Caco-2 (cell line): ENCODE measurements at regions not wholly inside any gene's neighbourhood (a gene's known extent, or its start where the extent isn't known, plus 50 kb on each side); places are given as distances from the start of the nearest gene placed in this dataset.

Experiments
- BruUV-seq: library from RNA; stranded (reverse); fragments of 400-500 nt; replicated peaks from 2 replicates; lab custom pipeline; 2021; lab: Mats Ljungman, UMichigan
- CTCF ChIA-PET: fragments of 300-600 bp; sonication (Branson Sonifier 250); formaldehyde crosslinking; loops from one replicate; lab custom pipeline; 2022; ENCODE audit warnings: antibody characterized with exemption; lab: Charles Lee
- POLR2A ChIA-PET: fragments of 300-600 bp; sonication (Branson Sonifier 250); formaldehyde crosslinking; loops from one replicate; lab custom pipeline; 2022; ENCODE audit warnings: antibody characterized with exemption; lab: Charles Lee
- DNase-seq, 2 experiments: peaks; one replicate each; pipeline versions ENCODE4 v3.0.0 to v3.0.0-alpha.2; 2020 to 2022
- H3K27me3 ChIP-seq: replicated peaks from 2 replicates; pipeline ENCODE4 v1.6.0; 2011; ENCODE audit warnings: low read length; ENCODE audit not compliant: control insufficient read depth, insufficient read depth
- H3K36me3 ChIP-seq: 2 replicates; pipeline ENCODE4 v1.5.1; 2011; ENCODE audit warnings: low read length; ENCODE audit not compliant: control insufficient read depth, insufficient read depth
- H3K4me1 ChIP-seq: fragments of 250-450 bp; sonication (Bioruptor Pico); 2 replicates; pipeline ENCODE4 v1.5.1; 2020; ENCODE audit warnings: mild to moderate bottlenecking
- H3K4me3 ChIP-seq: 2 replicates; pipeline ENCODE4 v1.5.1; 2011; ENCODE audit warnings: low read depth, mild to moderate bottlenecking, control low read depth, low read length
- H3K9me3 ChIP-seq: fragments of 250-450 bp; sonication (Bioruptor Pico); 2 replicates; pipeline ENCODE4 v1.5.1; 2020; ENCODE audit warnings: mild to moderate bottlenecking, moderate library complexity
- H3K27ac Mint-ChIP-seq: one replicate; pipeline ENCODE4 v1.8.0; 2022; ENCODE audit warnings: mixed read lengths; ENCODE audit not compliant: unreplicated experiment
- H3K27me3 Mint-ChIP-seq: one replicate; pipeline ENCODE4 v1.8.0; 2022; ENCODE audit warnings: mixed read lengths; ENCODE audit not compliant: insufficient read depth, unreplicated experiment
- H3K36me3 Mint-ChIP-seq: one replicate; pipeline ENCODE4 v1.8.0; 2022; ENCODE audit warnings: mild to moderate bottlenecking, mixed read lengths; ENCODE audit not compliant: insufficient read depth, unreplicated experiment
- H3K4me1 Mint-ChIP-seq: one replicate; pipeline ENCODE4 v1.8.0; 2022; ENCODE audit warnings: low read depth, mixed read lengths; ENCODE audit not compliant: unreplicated experiment
- H3K4me3 Mint-ChIP-seq: one replicate; pipeline ENCODE4 v1.8.0; 2022; ENCODE audit warnings: mild to moderate bottlenecking, moderate library complexity, mixed read lengths; ENCODE audit not compliant: unreplicated experiment
- H3K9me3 Mint-ChIP-seq: one replicate; pipeline ENCODE4 v1.8.0; 2022; ENCODE audit warnings: mixed read lengths; ENCODE audit not compliant: unreplicated experiment
- CTCF ChIP-seq, 2 experiments: fragments of 200-600 bp in 1 of 2; IDR thresholded peaks; 1 replicate in 1 of 2; 2 replicates in 1 of 2; pipeline versions ENCODE4 v1.5.1 to v1.8.0; 2011 to 2022; ENCODE audit warnings: antibody characterized with exemption in 1 of 2, control low read depth in 1 of 2, inconsistent platforms in 1 of 2, low read depth in 1 of 2, low read length in 1 of 2, mild to moderate bottlenecking in 1 of 2, moderate library complexity in 1 of 2; ENCODE audit not compliant: insufficient read depth in 1 of 2, severe bottlenecking in 1 of 2, unreplicated experiment in 1 of 2
- intact Hi-C: fragments of 100-400 bp; cut with micrococcal nuclease; formaldehyde crosslinking; loops from one replicate; pipeline ENCODE4 v1.10.0; 2022; ENCODE audit not compliant: unreplicated experiment

- H3K4me1 Mint-ChIP-seq: peaks cover 14% of the 10 kb centered on the region
- no peak overlapping the region for H3K4me3 Mint-ChIP-seq
- DNase-seq: no peak
- no peaks in the 10 kb centered on the region for H3K9me3 Mint-ChIP-seq
- Histone ChIP-seq H3K36me3 (no peaks in the 10 kb centered on the region), H3K4me1 (no peaks in the 10 kb centered on the region), H3K27me3 (no peaks in the 10 kb centered on the region), H3K4me3 (no peak overlapping the region), H3K9me3 (no peaks in the 10 kb centered on the region)
- ChIA-PET POLR2A (no interaction called here), CTCF (no interaction called here)
- no peaks in the 10 kb centered on the region for H3K27me3 Mint-ChIP-seq
- no peaks in the 10 kb centered on the region for H3K36me3 Mint-ChIP-seq
- BruUV-seq: no TSS peak
- no peak for TF ChIP-seq CTCF (IDR thresholded peaks at IDR 0.05; ENCODE audit: insufficient read depth in 1 of 2, low read depth in 1 of 2, low read length in 1 of 2, severe bottlenecking in 1 of 2, unreplicated experiment in 1 of 2)
- intact Hi-C loops: no loop called here
- no peak overlapping the region for H3K27ac Mint-ChIP-seq
Observed at GRCh38 chr5:96214442-96215197, 218.4 kb downstream of the PCSK1 start.

GRCh38 chr5:96209829-96210228 lies 223.2 kb downstream of the PCSK1 start:
- Mint-ChIP-seq H3K4me3 (no peak overlapping the region), H3K27me3 (no peaks in the 10 kb centered on the region), H3K9me3 (peaks cover 37% of the 10 kb centered on the region), H3K4me1 (peaks cover 15% of the 10 kb centered on the region), H3K36me3 (peaks cover 4% of the 10 kb centered on the region), H3K27ac (no peak overlapping the region)
- no peak for DNase-seq
- peaks cover 12% of the 10 kb centered on the region for H3K9me3 ChIP-seq
- TF ChIP-seq CTCF (IDR thresholded peaks at IDR 0.05; ENCODE audit: insufficient read depth in 1 of 2, low read depth in 1 of 2, low read length in 1 of 2, severe bottlenecking in 1 of 2, unreplicated experiment in 1 of 2): no peak
- H3K27me3 ChIP-seq: no peaks in the 10 kb centered on the region
- CTCF ChIA-PET: no interaction called here
- no TSS peak for BruUV-seq
- intact Hi-C loops: no loop called here
- H3K4me1 ChIP-seq: no peaks in the 10 kb centered on the region
- no peak overlapping the region for H3K4me3 ChIP-seq
- no peaks in the 10 kb centered on the region for H3K36me3 ChIP-seq
- POLR2A ChIA-PET: no interaction called here

- Histone ChIP-seq H3K4me3 (no peak overlapping the region), H3K4me1 (no peaks in the 10 kb centered on the region), H3K27me3 (no peaks in the 10 kb centered on the region), H3K9me3 (peaks cover 12% of the 10 kb centered on the region), H3K36me3 (no peaks in the 10 kb centered on the region)
- intact Hi-C loops: no loop called here
- CTCF ChIA-PET: no interaction called here
- Mint-ChIP-seq H3K36me3 (peaks cover 4% of the 10 kb centered on the region), H3K9me3 (peaks cover 37% of the 10 kb centered on the region), H3K27me3 (no peaks in the 10 kb centered on the region), H3K4me3 (no peak overlapping the region), H3K4me1 (peaks cover 9% of the 10 kb centered on the region), H3K27ac (no peak overlapping the region)
- TF ChIP-seq CTCF (IDR thresholded peaks at IDR 0.05; ENCODE audit: insufficient read depth in 1 of 2, low read depth in 1 of 2, low read length in 1 of 2, severe bottlenecking in 1 of 2, unreplicated experiment in 1 of 2): no peak
- POLR2A ChIA-PET: no interaction called here
- no peak for DNase-seq
- no TSS peak for BruUV-seq
Observed at GRCh38 chr5:96207420-96207819, 225.6 kb downstream of the PCSK1 start.
